Natural killer cell treated with Interleukin-12 subunit alpha and Interleukin-12 subunit beta and Interleukin-15 and Interleukin-18, amount 100 ng/mL, for 72 hours (primary cell): ENCODE measurements at regions not wholly inside any gene's neighbourhood (a gene's known extent, or its start where the extent isn't known, plus 50 kb on each side); places are given as distances from the start of the nearest gene placed in this dataset.
"Not testable (repeated sequence)": the region's sequence is repeated elsewhere in the genome, so short reads cannot be mapped to it uniquely, and the experiment has no call there.

ENCODE experiments used
- ATAC-seq, 2 donors: fragments of 150-1000 bp; cut with Tn5 transposase in 1 of 2; sonication (Bioruptor Pico), chemical (Tn5 transposase) in 1 of 2; 2 replicates each; pipeline ENCODE4 v1.10.0; 2021
- DNase-seq: peaks from one replicate; pipeline ENCODE4 v3.0.0; 2022; ENCODE audit warnings: low spot score
- H3K27ac Mint-ChIP-seq, 2 donors: 1 replicate in 1 of 2; 2 replicates in 1 of 2; pipeline ENCODE4 v1.8.0; 2022; ENCODE audit warnings: mixed read lengths in 2 of 2, mild to moderate bottlenecking in 1 of 2, moderate library complexity in 1 of 2
- H3K27me3 Mint-ChIP-seq, 2 donors: 1 replicate in 1 of 2; 2 replicates in 1 of 2; pipeline ENCODE4 v1.8.0; 2022; ENCODE audit warnings: mixed read lengths in 2 of 2
- H3K36me3 Mint-ChIP-seq: one replicate; pipeline ENCODE4 v1.8.0; 2022; ENCODE audit warnings: mixed read lengths
- H3K4me1 Mint-ChIP-seq, 2 donors: 1 replicate in 1 of 2; 2 replicates in 1 of 2; pipeline ENCODE4 v1.8.0; 2022; ENCODE audit warnings: low read depth in 2 of 2, mixed read lengths in 2 of 2, mild to moderate bottlenecking in 1 of 2
- H3K4me3 Mint-ChIP-seq: one replicate; pipeline ENCODE4 v1.8.0; 2022; ENCODE audit warnings: mixed read lengths
- H3K9me3 Mint-ChIP-seq: 2 replicates; pipeline ENCODE4 v1.8.0; 2022; ENCODE audit warnings: mixed read lengths

DNA sequence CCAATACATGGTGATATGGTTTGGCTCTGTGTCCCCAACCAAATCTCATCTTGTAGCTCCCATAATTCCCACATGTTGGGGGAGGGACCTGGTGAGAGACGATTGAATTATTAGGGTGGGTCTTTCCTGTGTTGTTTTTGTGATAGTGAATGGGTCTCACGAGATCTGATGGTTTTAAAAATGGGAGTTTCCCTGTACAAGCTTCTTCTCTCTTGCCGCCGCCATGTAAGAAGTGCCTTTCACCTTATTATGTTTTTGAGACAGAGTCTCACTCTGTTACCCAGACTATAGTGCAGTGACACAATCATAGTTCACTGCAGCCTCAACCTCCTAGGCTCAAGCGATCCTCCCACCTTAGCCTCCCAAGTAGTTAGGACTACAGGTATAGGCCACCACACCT, 629.1 kb downstream of the QKI start:
- not testable (repeated sequence) for H3K27ac Mint-ChIP-seq, H3K4me3 Mint-ChIP-seq, H3K9me3 Mint-ChIP-seq, DNase-seq, H3K27me3 Mint-ChIP-seq, H3K36me3 Mint-ChIP-seq, ATAC-seq, H3K4me1 Mint-ChIP-seq

DNA sequence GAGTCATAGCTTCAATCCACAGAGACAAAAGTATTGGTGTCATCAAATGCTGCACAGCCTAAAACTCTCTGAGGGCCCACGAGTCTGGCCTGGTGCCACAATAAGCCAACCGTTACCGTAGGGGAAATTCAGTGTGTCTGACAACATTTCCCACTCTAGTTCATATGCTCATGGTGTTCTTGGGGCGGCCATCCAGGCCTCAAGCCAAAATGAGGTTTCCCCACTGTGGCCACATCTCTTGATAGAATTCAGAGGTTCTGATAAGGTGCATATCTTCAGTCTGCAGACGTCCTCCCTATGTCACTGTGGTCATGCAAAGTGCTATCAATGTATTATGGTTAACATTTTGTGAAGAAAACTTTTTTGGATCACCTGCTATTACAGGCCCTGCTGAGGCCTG, 627.7 kb downstream of the QKI start:
- no peaks in the 10 kb centered on the region for H3K36me3 Mint-ChIP-seq
- DNase-seq: no peak
- H3K27me3 Mint-ChIP-seq: peaks cover 0 to 3% of the 10 kb centered on the region in 2 donors
- H3K9me3 Mint-ChIP-seq: peaks cover 3% of the 10 kb centered on the region
- H3K4me1 Mint-ChIP-seq: peaks cover 0 to 4% of the 10 kb centered on the region in 2 donors
- peak in 1 of 2 donors; percentile 62 for ATAC-seq
- no peak overlapping the region for H3K27ac Mint-ChIP-seq
- no peak overlapping the region for H3K4me3 Mint-ChIP-seq

DNA sequence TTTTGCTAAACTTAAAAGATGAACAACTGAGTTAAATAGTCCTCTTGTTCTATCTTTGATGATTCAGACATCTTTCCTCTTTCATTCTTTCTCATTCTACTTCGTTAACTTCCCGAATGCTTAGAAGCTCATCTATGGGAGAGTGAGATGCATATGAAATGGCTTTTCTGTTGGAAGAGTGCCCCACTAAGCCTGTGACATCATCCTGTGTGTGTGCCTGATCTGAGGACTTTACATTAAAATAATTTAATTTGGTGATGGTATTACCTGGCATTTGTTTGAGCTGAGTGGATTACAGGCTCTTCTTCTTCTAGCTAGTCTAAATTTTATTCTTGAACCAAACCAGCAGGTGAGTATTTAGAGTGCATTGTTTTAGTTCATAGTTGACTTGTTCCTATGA, 626.5 kb downstream of the QKI start:
- peaks cover 0 to 7% of the 10 kb centered on the region in 2 donors for H3K4me1 Mint-ChIP-seq

DNA sequence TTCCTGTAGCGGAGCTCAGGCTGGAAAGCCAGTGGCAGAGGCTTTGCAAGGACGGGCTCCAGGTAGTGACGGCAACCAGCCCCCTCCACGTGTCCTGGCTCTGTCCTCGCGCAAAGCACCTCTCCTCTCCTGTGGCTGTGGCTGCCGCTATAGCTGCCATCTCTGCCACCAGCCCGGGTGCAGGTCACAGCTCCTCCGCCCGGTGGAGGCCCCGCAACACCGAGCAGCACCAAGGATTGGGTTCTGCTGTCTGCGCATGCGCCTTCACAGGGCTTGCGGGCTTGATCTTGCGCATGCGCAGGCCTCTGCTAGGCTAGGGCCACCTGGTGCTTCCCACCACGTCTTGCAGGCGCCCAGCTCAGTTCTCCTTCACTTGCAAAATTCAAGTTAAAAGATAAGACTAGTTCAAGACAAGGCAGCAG, 625.4 kb downstream of the QKI start:
- peak in 1 of 2 donors; percentile 73 for ATAC-seq
- DNase-seq: no peak
- Mint-ChIP-seq H3K4me3 (no peak overlapping the region), H3K27me3 (peaks cover 0 to 8% of the 10 kb centered on the region in 2 donors), H3K4me1 (peaks cover 0 to 7% of the 10 kb centered on the region in 2 donors), H3K27ac (no peak overlapping the region), H3K9me3 (peaks cover 3% of the 10 kb centered on the region), H3K36me3 (no peaks in the 10 kb centered on the region)

More for the DNA sequence above, 626.5 kb downstream of the QKI start:
- ATAC-seq (no peak), DNase-seq (no peak)
- H3K27me3 Mint-ChIP-seq: peaks cover 0 to 3% of the 10 kb centered on the region in 2 donors
- H3K4me3 Mint-ChIP-seq: no peak overlapping the region
- no peaks in the 10 kb centered on the region for H3K36me3 Mint-ChIP-seq
- H3K27ac Mint-ChIP-seq: no peak overlapping the region
- H3K9me3 Mint-ChIP-seq: peaks cover 3% of the 10 kb centered on the region

DNA sequence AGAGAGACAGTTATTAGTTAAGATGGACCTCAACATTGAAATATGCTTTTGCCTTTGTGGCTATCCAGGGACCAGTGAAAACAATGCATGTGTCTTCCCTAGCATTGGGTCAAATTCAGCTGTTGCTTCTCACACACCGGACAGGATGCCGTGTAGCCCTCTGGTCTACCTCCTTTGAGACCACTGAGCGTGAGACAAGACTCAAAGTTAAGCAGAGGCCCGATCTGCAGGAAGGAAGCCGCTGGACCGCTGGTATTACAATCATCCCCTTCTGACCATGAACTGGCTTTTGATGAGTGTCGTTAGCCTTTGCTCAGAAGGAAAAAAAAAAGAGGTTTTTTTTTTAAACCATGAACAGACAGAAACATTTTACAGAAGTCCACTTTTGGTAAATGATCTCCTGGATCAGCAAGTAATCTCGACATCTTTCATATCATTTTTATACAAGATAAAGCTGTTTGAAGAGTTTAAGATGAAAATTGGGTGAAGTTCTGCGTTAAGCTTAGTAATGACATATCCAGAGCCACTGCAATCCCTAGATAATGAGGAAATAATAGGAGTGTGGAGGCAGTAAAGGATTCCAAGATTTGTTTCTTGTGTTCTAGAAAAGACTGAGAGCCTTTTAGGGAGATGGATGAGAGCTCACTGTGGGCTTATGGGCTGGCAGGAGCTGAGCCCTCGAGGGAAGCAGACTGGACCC, 622.8 kb downstream of the QKI start:
- DNase-seq (no peak), ATAC-seq (peak in 1 of 2 donors; percentile 53)
- Mint-ChIP-seq H3K4me1 (peaks cover 0 to 7% of the 10 kb centered on the region in 2 donors), H3K27me3 (peaks cover 0 to 8% of the 10 kb centered on the region in 2 donors), H3K36me3 (no peaks in the 10 kb centered on the region), H3K9me3 (no peaks in the 10 kb centered on the region), H3K4me3 (no peak overlapping the region), H3K27ac (peak overlapping the region in 1 of 2 donors; percentile 16)

DNA sequence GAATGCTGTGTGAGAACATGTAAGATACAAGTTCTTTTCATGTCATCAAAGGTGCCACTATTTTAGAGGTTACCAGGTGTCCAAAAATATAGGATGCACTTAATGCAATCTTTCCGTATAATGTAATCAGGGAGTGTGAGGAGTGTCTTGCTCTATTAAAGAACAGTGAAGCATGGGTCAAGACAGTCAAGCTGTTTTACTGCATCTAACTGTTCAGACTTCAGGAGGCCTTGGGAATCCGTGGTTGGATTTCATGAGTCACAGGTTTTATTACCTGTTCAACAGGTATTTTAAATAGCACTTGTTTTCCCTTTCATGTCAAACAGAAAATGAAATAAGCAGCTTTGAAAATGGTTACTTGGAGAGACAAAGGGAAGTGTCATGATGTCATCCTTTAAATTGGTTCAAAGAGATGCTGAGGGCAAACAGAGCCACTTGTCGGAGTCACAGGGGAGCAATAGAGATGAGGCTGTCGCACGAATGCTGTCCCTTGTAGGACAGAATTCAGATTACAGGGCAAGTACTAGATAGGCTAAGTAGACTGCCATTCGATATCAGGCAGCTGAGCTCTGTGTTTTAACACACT, 621.5 kb downstream of the QKI start:
- peaks cover 0 to 7% of the 10 kb centered on the region in 2 donors for H3K4me1 Mint-ChIP-seq
- no peak overlapping the region for H3K4me3 Mint-ChIP-seq
- DNase-seq: no peak
- peaks cover 0 to 8% of the 10 kb centered on the region in 2 donors for H3K27me3 Mint-ChIP-seq
- H3K27ac Mint-ChIP-seq: no peak overlapping the region
- H3K36me3 Mint-ChIP-seq: no peaks in the 10 kb centered on the region
- no peak for ATAC-seq
- no peaks in the 10 kb centered on the region for H3K9me3 Mint-ChIP-seq

DNA sequence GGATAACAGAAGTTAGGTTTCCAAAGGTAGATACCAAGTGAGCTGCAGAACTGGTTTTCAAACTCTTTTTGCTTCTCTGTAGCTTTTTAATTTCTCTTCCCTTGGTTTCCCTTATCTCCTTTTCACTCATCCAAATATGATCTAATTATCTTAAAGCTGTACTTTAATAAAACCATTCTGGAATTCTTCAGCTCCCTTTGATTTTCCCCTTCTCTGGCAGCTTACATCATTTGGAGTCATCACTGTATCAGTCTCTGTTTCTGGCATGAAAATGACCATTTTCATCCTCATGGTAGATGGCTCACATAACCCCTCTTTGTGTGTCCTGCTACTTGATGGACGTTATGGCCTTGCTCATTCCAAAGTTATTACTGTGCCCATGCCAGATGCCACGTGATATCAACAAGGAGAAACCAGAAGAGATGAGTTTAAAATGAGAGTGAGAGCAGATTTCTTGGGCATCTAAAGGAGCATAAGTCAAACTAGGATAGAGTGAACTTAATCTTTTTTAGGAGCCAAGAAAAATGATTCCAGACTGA, 620.2 kb downstream of the QKI start:
- H3K36me3 Mint-ChIP-seq: no peaks in the 10 kb centered on the region
- peaks cover 0 to 8% of the 10 kb centered on the region in 2 donors for H3K27me3 Mint-ChIP-seq
- no peak overlapping the region for H3K4me3 Mint-ChIP-seq
- H3K27ac Mint-ChIP-seq: no peak overlapping the region
- H3K9me3 Mint-ChIP-seq: no peaks in the 10 kb centered on the region
- ATAC-seq: no peak
- no peak for DNase-seq
- peaks cover 0 to 7% of the 10 kb centered on the region in 2 donors for H3K4me1 Mint-ChIP-seq

DNA sequence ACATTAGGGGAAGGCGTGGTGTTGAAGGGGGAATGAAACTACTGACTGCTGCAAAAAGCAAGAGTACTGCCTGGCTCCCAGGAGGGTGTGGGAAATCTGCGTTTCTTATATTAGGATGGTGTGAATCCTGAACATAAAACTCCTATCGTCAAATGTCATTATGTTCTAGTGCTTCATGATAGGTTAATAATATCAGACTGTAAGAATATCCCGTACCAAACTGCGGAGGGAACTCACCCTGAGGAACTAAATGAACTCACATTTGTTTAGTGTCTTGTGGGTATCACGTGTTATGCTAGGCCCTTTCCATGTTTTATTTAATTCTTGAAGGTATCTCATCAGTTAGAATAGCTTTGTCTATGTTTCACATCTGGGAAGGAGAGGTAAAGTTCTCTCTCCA, 610.7 kb downstream of the QKI start:
- Mint-ChIP-seq H3K4me3 (no peak overlapping the region), H3K4me1 (no peaks in the 10 kb centered on the region), H3K27me3 (peaks cover 16 to 31% of the 10 kb centered on the region in 2 donors), H3K27ac (no peak overlapping the region), H3K36me3 (no peaks in the 10 kb centered on the region), H3K9me3 (no peaks in the 10 kb centered on the region)
- no peak for DNase-seq
- ATAC-seq: no peak

DNA sequence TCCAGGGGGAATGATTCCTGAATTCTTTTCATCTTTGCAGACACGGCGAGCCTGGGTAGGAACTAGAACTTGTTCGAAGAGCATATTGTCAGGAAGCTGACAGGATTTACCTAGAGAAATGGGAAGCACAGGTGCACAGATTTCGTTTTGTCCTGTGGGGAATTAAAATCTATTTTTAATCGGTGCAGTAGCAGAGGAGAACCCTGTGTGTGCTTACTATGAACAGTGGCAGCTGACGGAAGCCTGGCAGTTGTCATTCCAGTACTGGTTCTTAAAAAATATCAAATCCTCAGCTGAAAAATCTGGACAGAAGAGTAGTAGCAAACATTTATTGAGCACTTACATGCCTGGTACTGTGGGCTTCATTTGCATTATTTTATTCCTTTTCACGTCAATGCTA, 609.0 kb downstream of the QKI start:
- Mint-ChIP-seq H3K27ac (no peak overlapping the region), H3K4me1 (no peaks in the 10 kb centered on the region), H3K27me3 (peaks cover 16 to 35% of the 10 kb centered on the region in 2 donors), H3K4me3 (no peak overlapping the region), H3K36me3 (no peaks in the 10 kb centered on the region), H3K9me3 (no peaks in the 10 kb centered on the region)
- no peak for ATAC-seq
- no peak for DNase-seq

DNA sequence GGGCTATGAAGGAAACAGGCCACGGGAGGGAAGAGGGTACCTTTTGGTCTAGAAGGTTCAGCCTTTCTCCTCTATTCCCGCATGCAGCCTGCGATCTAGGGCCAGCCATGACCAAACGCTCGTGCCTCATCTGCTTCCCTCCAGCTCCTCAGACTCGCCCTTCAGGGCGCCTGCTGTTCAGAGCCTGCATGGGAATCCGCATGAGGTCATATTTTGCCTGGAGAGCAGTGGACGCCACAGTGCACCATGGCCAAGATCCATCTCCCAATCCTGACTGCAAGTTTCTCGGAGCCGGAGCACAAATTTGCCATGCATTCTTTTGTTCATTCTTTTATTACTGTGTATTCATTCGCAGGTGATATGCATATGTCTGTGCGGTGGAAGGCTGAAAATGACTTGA, 608.1 kb downstream of the QKI start:
- H3K4me1 Mint-ChIP-seq: no peaks in the 10 kb centered on the region
- no peak overlapping the region for H3K27ac Mint-ChIP-seq
- no peaks in the 10 kb centered on the region for H3K36me3 Mint-ChIP-seq
- DNase-seq: no peak
- no peak for ATAC-seq
- peaks cover 13 to 43% of the 10 kb centered on the region in 2 donors for H3K27me3 Mint-ChIP-seq
- H3K9me3 Mint-ChIP-seq: no peaks in the 10 kb centered on the region
- no peak overlapping the region for H3K4me3 Mint-ChIP-seq

DNA sequence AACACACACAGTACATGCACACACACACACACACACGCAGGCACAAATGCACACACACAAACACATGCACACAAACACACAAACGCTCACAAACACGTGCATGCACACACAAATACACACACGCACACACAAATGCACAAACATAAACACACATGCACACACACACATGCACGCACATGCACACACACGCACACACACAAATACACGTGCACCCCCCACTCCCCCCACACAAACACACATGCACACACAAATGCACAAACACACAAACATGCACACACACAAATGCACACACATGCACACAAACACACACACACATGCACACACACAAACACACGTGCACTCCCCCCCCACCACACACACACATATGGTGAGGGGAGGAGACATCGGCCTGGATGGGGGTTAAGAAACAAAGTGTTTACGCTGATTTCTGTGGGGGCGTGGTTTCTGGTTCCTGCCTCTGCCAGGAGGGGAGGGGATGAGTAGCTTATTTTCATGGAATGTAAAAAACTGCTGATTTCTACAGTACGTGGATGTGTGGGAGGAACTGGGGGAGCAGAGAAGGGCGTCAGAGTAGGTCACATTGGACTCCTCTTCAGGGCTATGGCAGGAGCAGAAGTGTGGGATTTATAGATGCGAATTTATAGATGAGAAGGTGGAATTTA, 607.2 kb downstream of the QKI start:
- Mint-ChIP-seq H3K4me3 (no peak overlapping the region), H3K36me3 (no peaks in the 10 kb centered on the region), H3K27me3 (peaks cover 13 to 43% of the 10 kb centered on the region in 2 donors), H3K4me1 (no peaks in the 10 kb centered on the region), H3K27ac (no peak overlapping the region), H3K9me3 (no peaks in the 10 kb centered on the region)
- no peak for ATAC-seq
- DNase-seq: no peak

DNA sequence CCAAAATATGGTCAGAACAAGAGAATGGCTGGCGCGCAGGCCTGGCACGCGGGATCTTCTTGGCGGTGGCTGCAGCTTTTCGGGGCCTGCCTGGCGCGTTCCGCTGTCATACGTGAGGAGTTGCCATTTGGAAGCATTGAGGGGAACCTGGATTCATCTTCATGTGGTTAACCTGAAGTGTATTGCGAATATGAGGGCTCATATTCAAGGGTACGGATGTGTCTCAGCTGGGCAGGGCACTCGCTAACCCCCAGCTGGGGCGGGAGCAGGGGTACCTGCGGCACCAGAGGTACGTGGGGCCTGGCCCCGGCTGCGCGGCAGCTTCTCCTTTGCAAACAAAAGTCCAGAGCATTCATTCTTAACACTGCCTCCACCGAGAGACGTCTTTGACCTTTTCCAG, 605.6 kb downstream of the QKI start:
- H3K27me3 Mint-ChIP-seq: peaks cover 13 to 43% of the 10 kb centered on the region in 2 donors
- DNase-seq (no peak), ATAC-seq (no peak)
- no peaks in the 10 kb centered on the region for H3K9me3 Mint-ChIP-seq
- no peaks in the 10 kb centered on the region for H3K4me1 Mint-ChIP-seq
- no peaks in the 10 kb centered on the region for H3K36me3 Mint-ChIP-seq
- no peak overlapping the region for H3K4me3 Mint-ChIP-seq
- H3K27ac Mint-ChIP-seq: no peak overlapping the region

DNA sequence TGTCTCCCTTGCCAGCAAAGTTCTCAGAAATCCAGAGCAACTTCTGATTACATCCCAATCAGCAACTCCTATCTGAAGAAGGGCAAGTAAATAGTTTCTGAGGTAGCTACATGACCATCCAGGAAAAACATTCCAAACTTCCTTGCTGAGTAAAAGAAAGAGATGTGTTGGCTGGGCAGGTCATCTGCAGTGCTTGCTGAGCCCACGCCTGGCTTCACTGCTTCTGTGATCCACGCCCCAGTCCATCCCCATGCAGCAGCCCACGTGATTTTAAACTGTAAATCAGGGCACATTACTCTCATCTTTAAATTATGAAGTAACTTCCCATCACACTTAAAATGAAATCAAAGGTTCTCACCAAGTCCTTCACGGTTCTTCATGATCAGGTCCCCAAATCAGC, 603.6 kb downstream of the QKI start:
- Mint-ChIP-seq H3K27ac (no peak overlapping the region), H3K27me3 (peaks cover 8 to 33% of the 10 kb centered on the region in 2 donors), H3K36me3 (no peaks in the 10 kb centered on the region), H3K9me3 (no peaks in the 10 kb centered on the region), H3K4me1 (no peaks in the 10 kb centered on the region), H3K4me3 (no peak overlapping the region)
- DNase-seq (no peak), ATAC-seq (no peak)

DNA sequence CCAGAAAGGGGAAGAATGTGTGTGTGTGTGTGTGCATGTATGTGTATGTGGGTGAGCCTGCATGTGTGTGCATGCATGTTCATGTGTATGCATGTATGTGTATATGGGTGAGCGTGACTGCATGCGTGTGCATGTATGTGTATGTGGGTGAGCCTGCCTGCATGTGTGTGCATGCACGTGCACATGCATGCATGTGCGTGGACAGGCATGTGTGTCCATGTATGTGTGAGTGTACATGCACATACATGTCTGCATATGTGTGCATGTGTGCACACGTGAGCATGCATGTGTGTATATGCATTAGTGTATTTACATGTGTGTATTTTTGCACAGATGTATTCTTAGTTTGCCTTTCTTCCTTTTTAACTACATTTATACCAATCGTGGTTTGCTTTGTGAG, 601.5 kb downstream of the QKI start:
- H3K27me3 Mint-ChIP-seq: peaks cover 5 to 17% of the 10 kb centered on the region in 2 donors
- no peaks in the 10 kb centered on the region for H3K9me3 Mint-ChIP-seq
- no peaks in the 10 kb centered on the region for H3K4me1 Mint-ChIP-seq
- H3K36me3 Mint-ChIP-seq: no peaks in the 10 kb centered on the region
- ATAC-seq (no peak), DNase-seq (no peak)
- H3K4me3 Mint-ChIP-seq: no peak overlapping the region
- no peak overlapping the region for H3K27ac Mint-ChIP-seq
